ENCODE measurements at regions not wholly inside any gene's neighbourhood (a gene's known extent, or its start where the extent isn't known, plus 50 kb on each side); places are given as distances from the start of the nearest gene placed in this dataset.

GRCh38 chr10:93218386-93218785 lies 144.7 kb downstream of the CYP26A1 start:
- H3K4me3 ChIP-seq (ENCODE audit: low read depth, low read length), result no peak overlapping the region
- no peak for TF ChIP-seq CTCF (IDR thresholded peaks at IDR 0.05; ENCODE audit: insufficient read depth, low read length)
- DNase-seq (ENCODE audit: low read depth), result no peak

DNA sequence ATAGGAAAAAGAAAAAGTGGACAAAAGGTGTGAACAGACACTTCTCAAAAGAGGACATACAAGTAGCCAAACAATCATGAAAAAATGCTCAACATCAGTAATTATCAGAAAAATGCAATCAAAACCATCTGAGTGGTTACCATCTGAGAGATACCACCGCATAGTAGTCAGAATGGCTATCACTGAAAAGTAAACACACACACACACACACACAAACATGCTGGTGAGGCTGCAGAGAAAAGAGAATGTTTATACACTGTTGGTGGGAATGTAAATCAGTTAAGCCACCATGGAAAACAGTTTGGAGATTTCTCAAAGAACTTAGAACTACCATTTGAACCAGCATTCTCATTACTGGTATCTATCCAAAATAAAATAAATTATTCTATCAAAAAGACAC lies 145.7 kb downstream of the CYP26A1 start:
- no peak overlapping the region for H3K4me3 ChIP-seq (ENCODE audit: low read depth, low read length)
- TF ChIP-seq CTCF (IDR thresholded peaks at IDR 0.05; ENCODE audit: insufficient read depth, low read length), result no peak
- DNase-seq (ENCODE audit: low read depth), result no peak

- DNase-seq (ENCODE audit: low read depth), result no peak
- TF ChIP-seq CTCF (IDR thresholded peaks at IDR 0.05; ENCODE audit: insufficient read depth, low read length), result no peak
- no peak overlapping the region for H3K4me3 ChIP-seq (ENCODE audit: low read depth, low read length)
Measured at GRCh38 chr10:93220296-93221170, 146.8 kb downstream of the CYP26A1 start.

DNA sequence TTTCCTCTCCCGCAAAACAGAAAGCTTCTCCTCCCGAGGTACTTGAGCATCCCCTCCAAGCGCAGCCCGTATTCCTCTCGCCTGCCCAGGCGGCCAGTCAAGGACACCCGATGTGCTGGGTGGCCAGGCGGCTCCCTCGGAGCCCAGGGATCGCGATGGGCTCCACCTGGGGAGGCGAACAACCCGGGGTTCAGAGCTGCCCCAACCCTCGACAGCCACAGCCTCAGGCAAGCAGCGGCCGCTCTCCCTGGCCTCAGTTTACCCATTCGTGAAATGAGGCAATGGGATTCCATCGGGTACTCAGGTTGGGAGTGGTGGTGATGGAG lies 147.4 kb downstream of the CYP26A1 start:
- no peak for DNase-seq (ENCODE audit: low read depth)
- no peak for TF ChIP-seq CTCF (IDR thresholded peaks at IDR 0.05; ENCODE audit: insufficient read depth, low read length)

GRCh38 chr10:93221521-93221920 lies 147.8 kb downstream of the CYP26A1 start:
- no peak for TF ChIP-seq CTCF (IDR thresholded peaks at IDR 0.05; ENCODE audit: insufficient read depth, low read length)
- H3K4me3 ChIP-seq (ENCODE audit: low read depth, low read length), result no peak overlapping the region
- no peak for DNase-seq (ENCODE audit: low read depth)

More for the DNA sequence above, 147.4 kb downstream of the CYP26A1 start:
- H3K4me3 ChIP-seq (ENCODE audit: low read depth, low read length), result no peak overlapping the region

- no peak for TF ChIP-seq CTCF (IDR thresholded peaks at IDR 0.05; ENCODE audit: insufficient read depth, low read length)
- no peak overlapping the region for H3K4me3 ChIP-seq (ENCODE audit: low read depth, low read length)
- DNase-seq (ENCODE audit: low read depth), result no peak
Measured at GRCh38 chr10:93222211-93222754, 148.6 kb downstream of the CYP26A1 start.
